Breast epithelium (tissue), 4 donors: ENCODE measurements at regions not wholly inside any gene's neighbourhood (a gene's known extent, or its start where the extent isn't known, plus 50 kb on each side); places are given as distances from the start of the nearest gene placed in this dataset.

Experiments
- DNase-seq, 2 donors: peaks; one replicate each; pipeline ENCODE4 v3.0.0-alpha.2; 2019; ENCODE audit warnings: low spot score in 2 of 2
- H3K27ac ChIP-seq, 2 donors: fragments of 200-600 bp; sonication (generic) in 1 of 2; one replicate each; pipeline ENCODE4 v1.5.1; 2016 to 2019; ENCODE audit warnings: mild to moderate bottlenecking in 1 of 2
- H3K27me3 ChIP-seq, 2 donors: fragments of 200-600 bp; sonication (generic) in 1 of 2; one replicate each; pipeline versions ENCODE4 v1.5.1 to v1.6.0; 2017 to 2019; ENCODE audit warnings: control low read depth in 1 of 2, mild to moderate bottlenecking in 1 of 2
- H3K36me3 ChIP-seq: fragments of 200-600 bp; one replicate; pipeline ENCODE4 v1.5.1; 2019
- H3K4me1 ChIP-seq, 2 donors: fragments of 200-600 bp; sonication (generic); one replicate each; pipeline ENCODE4 v1.5.1; 2016 to 2019; ENCODE audit warnings: control low read depth in 1 of 2
- H3K4me3 ChIP-seq, 3 donors: fragments of 200-600 bp; sonication (generic); 1 replicate in 2 of 3; 2 replicates in 1 of 3; pipeline ENCODE4 v1.5.1; 2016 to 2019; ENCODE audit warnings: mild to moderate bottlenecking in 3 of 3, moderate library complexity in 2 of 3
- H3K9me3 ChIP-seq, 2 donors: fragments of 200-600 bp; sonication (generic) in 1 of 2; one replicate each; pipeline ENCODE4 v1.5.1; 2016 to 2019; ENCODE audit warnings: control low read depth in 1 of 2
- CTCF ChIP-seq, 3 donors: fragments of 450-650 bp; IDR thresholded peaks; one replicate each; pipeline ENCODE4 v1.5.1; 2016 to 2017; ENCODE audit warnings: antibody characterized with exemption in 3 of 3, mild to moderate bottlenecking in 3 of 3, moderate library complexity in 3 of 3
- POLR2A ChIP-seq: fragments of 450-650 bp; IDR thresholded peaks from one replicate; pipeline ENCODE4 v1.6.1; 2016; ENCODE audit warnings: antibody characterized with exemption, mild to moderate bottlenecking, moderate library complexity
- POLR2AphosphoS5 ChIP-seq, 3 donors: sonication (generic); formaldehyde crosslinking; IDR thresholded peaks; one replicate each; pipeline ENCODE4 v1.6.1; 2017; ENCODE audit warnings: antibody characterized with exemption in 3 of 3
- intact Hi-C: fragments of 100-400 bp; cut with DNase I; formaldehyde crosslinking; loops from one replicate; pipeline ENCODE4 v1.15.1; 2023; ENCODE audit warnings: low total_unique reads

- no peak for DNase-seq
- no peaks in the 10 kb centered on the region for H3K9me3 ChIP-seq
- TF ChIP-seq POLR2AphosphoS5 (IDR thresholded peaks at IDR 0.05) (no peak), CTCF (IDR thresholded peaks at IDR 0.05) (no peak), POLR2A (no peak)
- H3K4me3 ChIP-seq, result no peak overlapping the region
- no peaks in the 10 kb centered on the region for H3K4me1 ChIP-seq
- H3K27me3 ChIP-seq, result no peaks in the 10 kb centered on the region
- intact Hi-C loops, result no loop called here
- H3K27ac ChIP-seq, result no peak overlapping the region
- H3K36me3 ChIP-seq, result no peaks in the 10 kb centered on the region
Observed at GRCh38 chr2:11901351-11902069, 155.1 kb downstream of the LPIN1 start.

DNA sequence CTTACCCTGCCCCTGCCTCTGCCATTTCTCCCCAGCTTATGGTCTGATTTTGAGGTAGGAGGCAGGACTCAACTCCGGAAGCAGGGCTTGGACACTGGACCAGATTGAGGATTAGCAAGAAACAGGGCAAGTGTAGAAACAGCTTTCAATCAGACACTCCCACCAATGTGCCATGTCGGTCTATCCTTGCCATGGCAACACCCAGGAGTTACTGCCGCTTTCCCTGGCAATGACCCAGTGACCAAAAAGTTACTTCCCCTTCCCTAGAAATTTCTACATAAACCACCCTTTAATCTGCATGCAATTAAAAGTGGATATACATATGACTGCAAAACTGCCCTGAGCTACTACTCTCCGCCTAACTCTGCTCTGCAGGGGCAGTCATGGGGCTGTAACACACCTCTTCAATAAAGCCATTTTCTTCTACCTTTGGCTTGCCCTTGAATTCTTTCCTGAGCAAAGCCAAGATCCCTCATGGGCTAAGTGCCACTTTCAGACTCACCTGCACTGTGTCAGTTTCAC is 156.7 kb downstream of the LPIN1 start:
- Histone ChIP-seq H3K4me1 (no peaks in the 10 kb centered on the region), H3K36me3 (no peaks in the 10 kb centered on the region), H3K4me3 (no peak overlapping the region), H3K27me3 (no peaks in the 10 kb centered on the region), H3K27ac (no peak overlapping the region), H3K9me3 (no peaks in the 10 kb centered on the region)
- DNase-seq, result no peak
- TF ChIP-seq POLR2AphosphoS5 (IDR thresholded peaks at IDR 0.05) (no peak), POLR2A (no peak), CTCF (IDR thresholded peaks at IDR 0.05) (no peak)
- intact Hi-C loops, result no loop called here

DNA sequence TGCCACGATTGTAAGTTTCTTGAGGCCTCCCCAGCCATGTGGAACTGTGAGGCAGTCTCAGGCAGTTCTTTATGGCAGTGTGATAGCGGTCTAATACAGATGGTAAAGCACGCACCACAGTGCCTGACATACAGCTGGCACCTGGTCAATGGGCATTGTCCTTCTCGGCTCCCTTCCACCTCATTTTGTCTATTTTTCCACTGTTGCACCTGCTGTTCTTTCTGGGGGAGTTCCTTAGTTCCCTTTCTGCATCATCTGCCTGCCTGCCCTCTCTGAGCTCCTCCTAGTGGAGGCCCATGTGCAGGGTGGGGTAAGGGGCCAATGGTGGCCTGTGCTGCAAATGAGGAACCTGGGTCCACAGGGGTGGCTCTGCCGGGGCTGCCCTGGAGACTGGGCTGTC is 157.6 kb downstream of the LPIN1 start:
- DNase-seq, result no peak
- TF ChIP-seq POLR2AphosphoS5 (IDR thresholded peaks at IDR 0.05) (no peak), CTCF (IDR thresholded peaks at IDR 0.05) (no peak), POLR2A (no peak)
- Histone ChIP-seq H3K36me3 (no peaks in the 10 kb centered on the region), H3K27me3 (no peaks in the 10 kb centered on the region), H3K9me3 (no peaks in the 10 kb centered on the region), H3K4me1 (no peaks in the 10 kb centered on the region), H3K4me3 (no peak overlapping the region), H3K27ac (no peak overlapping the region)
- intact Hi-C loops, result no loop called here

- Histone ChIP-seq H3K4me3 (no peak overlapping the region), H3K27ac (no peak overlapping the region), H3K9me3 (no peaks in the 10 kb centered on the region), H3K4me1 (no peaks in the 10 kb centered on the region), H3K27me3 (no peaks in the 10 kb centered on the region), H3K36me3 (no peaks in the 10 kb centered on the region)
- intact Hi-C loops, result no loop called here
- TF ChIP-seq CTCF (IDR thresholded peaks at IDR 0.05), result no peak
- TF ChIP-seq POLR2AphosphoS5 (IDR thresholded peaks at IDR 0.05), result no peak
- TF ChIP-seq POLR2A, result no peak
- DNase-seq, result no peak
Observed at GRCh38 chr2:11904941-11905340, 158.5 kb downstream of the LPIN1 start.

DNA sequence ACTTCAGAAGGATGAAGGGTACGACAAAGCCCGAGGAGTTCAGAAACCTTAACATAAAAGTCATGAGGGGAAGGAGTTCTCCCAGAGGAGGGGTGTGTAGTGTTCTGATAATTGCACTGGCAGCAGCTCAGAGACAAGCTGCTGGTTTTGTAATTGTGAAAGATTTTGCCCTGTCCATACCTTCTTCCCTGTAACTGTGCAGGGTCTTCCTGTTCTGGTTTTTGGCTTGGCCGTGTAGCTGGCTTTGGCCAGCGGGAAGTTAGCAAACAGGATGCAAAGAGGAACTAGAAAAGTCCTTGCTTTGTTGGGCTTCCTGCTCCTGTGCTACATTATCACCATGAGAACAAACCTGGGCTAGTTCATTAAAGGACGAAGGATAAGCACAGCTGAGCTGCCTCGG is 160.8 kb downstream of the LPIN1 start:
- Histone ChIP-seq H3K4me3 (no peak overlapping the region), H3K4me1 (no peaks in the 10 kb centered on the region), H3K36me3 (no peaks in the 10 kb centered on the region), H3K27me3 (no peaks in the 10 kb centered on the region), H3K27ac (no peak overlapping the region), H3K9me3 (no peaks in the 10 kb centered on the region)
- no peak for DNase-seq
- TF ChIP-seq POLR2A (no peak), CTCF (IDR thresholded peaks at IDR 0.05) (no peak), POLR2AphosphoS5 (IDR thresholded peaks at IDR 0.05) (no peak)
- intact Hi-C loops, result no loop called here
